ENCODE measurements at regions not wholly inside any gene's neighbourhood (a gene's known extent, or its start where the extent isn't known, plus 50 kb on each side); places are given as distances from the start of the nearest gene placed in this dataset.
"Not testable (repeated sequence)": the region's sequence is repeated elsewhere in the genome, so short reads cannot be mapped to it uniquely, and the experiment has no call there.

DNA sequence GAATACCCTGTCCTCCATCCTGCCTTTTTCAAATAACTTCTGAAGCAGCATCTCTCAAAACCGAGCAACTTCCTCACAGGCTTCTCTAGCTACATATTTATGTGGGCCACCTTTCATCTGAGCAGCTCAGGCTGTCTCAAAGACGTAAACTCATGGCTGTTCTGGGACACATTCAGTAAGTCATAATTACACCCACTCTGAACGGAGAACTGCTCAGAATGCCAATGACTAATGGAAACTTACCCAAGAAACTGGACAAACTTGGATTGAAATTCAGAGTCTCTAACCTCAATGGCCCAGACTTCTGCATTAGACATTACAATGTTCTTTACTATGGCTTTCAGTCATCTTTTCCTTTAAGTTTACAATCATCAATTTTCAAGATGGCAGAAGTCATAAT lies 145.2 kb downstream of the RAD51AP2 start:
- in situ Hi-C loops (cut with MboI; ENCODE audit: low sequenced_read_pairs): no loop called here

DNA sequence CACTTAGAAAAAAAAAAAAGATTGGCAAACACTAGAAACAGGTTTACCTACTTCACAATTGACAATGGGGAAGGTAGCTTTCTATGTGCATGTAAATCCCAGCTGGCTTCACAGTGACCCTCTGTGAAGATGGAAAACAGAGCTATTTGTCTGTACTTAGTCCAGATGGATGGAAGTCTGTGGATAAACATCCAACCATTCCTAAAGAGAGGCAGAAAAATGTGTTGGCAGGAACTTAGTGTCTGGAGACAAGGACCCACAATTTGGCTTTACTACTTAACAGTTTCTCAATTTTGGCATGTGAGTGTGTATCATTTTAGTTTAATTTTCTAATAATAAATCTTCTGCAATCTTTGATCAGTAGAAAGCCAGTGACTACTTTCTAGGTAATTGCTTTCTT lies 154.4 kb downstream of the RAD51AP2 start:
- in situ Hi-C loops (cut with MboI; ENCODE audit: low sequenced_read_pairs): no loop called here

DNA sequence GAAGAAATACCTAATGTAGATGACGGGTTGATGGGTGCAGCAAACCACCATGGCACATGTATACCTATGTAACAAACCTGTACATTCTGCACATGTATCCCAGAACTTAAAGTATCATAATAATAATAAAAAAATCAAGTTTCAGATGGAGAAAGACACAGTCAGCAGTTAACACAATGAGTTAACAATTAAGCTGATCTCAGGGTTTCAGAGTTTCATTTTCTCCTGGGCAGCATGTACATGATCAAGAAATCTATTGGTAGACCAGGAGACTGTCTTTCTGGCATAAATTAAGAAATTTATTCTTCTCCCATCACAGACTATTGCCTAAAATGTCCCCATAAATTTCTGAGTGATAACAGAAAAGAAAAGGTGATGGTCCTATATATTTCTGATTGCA lies 155.3 kb downstream of the RAD51AP2 start:
- in situ Hi-C loops (cut with MboI; ENCODE audit: low sequenced_read_pairs): no loop called here

DNA sequence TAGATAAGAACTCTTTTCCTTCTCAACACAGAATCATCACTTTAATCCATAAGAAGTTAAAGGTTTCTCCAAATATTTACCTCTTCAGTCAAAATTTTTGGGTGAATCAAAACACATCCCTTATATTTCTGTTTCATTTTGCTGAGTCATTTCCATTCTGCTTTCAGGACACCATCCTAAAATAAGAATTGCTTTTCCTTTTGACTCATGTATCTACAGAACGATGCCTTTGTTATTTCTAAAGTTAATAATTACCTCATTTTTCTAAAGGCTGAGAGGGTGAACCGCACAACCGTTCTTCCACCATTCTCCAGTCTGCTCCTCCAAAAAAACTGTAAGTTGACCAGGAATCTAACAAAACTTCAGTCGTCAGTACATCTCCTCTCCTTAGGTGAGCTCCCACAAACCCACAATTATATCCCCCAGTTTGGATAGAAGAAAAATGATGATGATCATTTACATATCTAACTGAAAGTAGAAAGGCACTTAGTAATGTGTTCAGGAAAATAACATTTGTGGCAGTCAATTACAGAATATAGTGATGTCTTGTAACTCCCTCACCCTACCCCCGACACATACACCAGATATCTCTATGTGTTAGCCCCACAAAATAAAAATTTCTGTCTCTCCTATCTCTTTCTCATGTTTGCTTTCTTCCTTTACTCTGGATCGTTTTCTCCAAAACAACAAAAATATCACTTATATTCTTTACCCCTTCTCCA lies 162.5 kb downstream of the RAD51AP2 start:
- in situ Hi-C loops (cut with MboI; ENCODE audit: low sequenced_read_pairs): no loop called here

DNA sequence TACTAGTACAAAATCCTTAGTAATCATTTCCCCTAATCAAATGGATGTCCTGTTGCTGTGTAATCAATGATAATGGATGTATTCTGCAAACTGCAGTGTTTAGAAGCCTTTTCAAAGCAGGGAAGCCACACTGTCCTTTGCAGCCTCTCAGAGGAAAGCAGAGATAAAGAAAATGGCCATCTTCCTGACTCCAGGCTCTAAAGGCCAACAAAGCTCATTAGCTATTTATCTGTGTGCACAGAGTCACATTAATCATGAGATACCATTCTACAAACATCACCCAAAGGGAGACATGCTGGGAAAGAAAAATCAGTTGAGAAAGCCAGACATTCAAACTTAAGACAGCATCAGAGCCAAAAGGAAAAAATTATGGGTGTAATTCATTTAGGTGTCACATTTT lies 165.0 kb downstream of the RAD51AP2 start:
- in situ Hi-C loops (cut with MboI; ENCODE audit: low sequenced_read_pairs): no loop called here

GRCh38 chr2:17342692-17343091 lies 175.5 kb downstream of the RAD51AP2 start:
- in situ Hi-C loops (cut with MboI; ENCODE audit: low sequenced_read_pairs): not testable (repeated sequence)

- in situ Hi-C loops (cut with MboI; ENCODE audit: low sequenced_read_pairs): no loop called here
Observed at GRCh38 chr2:17337507-17337906, 180.7 kb downstream of the RAD51AP2 start.

GRCh38 chr2:17336458-17336857 lies 181.8 kb downstream of the RAD51AP2 start:
- in situ Hi-C loops (cut with MboI; ENCODE audit: low sequenced_read_pairs): no loop called here

DNA sequence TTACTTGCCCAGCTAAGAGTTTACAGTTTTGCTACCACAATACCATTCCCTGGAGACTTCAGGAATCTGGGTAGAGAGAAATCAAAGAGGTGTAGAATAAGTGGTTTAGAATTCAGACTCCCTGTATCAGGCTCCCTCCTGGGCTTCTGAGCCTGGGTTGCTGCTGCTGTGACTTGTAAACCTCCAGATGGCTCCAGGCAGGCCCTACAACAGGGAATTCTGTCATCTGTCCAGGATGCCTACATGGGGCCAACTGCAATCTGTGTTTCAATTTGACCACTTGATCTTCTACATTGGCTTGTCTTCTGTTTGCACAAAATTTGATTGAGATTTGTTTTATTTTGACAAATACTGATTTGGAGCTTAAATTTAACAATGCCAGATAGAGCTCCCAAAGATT lies 183.9 kb downstream of the RAD51AP2 start:
- in situ Hi-C loops (cut with MboI; ENCODE audit: low sequenced_read_pairs): no loop called here

GRCh38 chr2:17331636-17332035 lies 186.6 kb downstream of the RAD51AP2 start:
- in situ Hi-C loops (cut with MboI; ENCODE audit: low sequenced_read_pairs): no loop called here

- in situ Hi-C loops (cut with MboI; ENCODE audit: low sequenced_read_pairs): no loop called here
Observed at GRCh38 chr2:17328161-17328560, 190.1 kb downstream of the RAD51AP2 start.

- in situ Hi-C loops (cut with MboI; ENCODE audit: low sequenced_read_pairs): no loop called here
Observed at GRCh38 chr2:17327649-17328048, 190.6 kb downstream of the RAD51AP2 start.

- in situ Hi-C loops (cut with MboI; ENCODE audit: low sequenced_read_pairs): no loop called here
Observed at GRCh38 chr2:17326717-17327116, 191.5 kb downstream of the RAD51AP2 start.

DNA sequence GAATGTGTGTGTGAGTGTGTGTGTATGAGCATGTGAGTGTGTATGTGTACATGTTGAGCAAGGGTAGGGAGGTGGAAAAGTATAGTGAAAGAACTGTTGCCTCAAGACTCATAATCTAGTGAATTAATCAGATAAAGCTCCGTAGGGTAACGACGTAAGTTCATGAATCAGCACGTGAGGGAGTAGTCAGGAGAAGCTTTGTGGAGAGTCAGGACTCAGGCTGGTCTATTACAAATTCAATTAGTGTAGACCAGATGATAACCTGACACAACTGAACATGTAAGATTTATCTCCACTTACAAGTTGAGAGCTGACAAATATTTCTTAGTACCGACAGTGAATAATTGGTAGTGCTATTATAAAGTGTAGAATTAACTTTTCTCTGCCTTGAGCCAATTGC lies 194.5 kb downstream of the RAD51AP2 start:
- in situ Hi-C loops (cut with MboI; ENCODE audit: low sequenced_read_pairs): no loop called here

- in situ Hi-C loops (cut with MboI; ENCODE audit: low sequenced_read_pairs): no loop called here
Observed at GRCh38 chr2:17322461-17322860, 195.8 kb downstream of the RAD51AP2 start.

DNA sequence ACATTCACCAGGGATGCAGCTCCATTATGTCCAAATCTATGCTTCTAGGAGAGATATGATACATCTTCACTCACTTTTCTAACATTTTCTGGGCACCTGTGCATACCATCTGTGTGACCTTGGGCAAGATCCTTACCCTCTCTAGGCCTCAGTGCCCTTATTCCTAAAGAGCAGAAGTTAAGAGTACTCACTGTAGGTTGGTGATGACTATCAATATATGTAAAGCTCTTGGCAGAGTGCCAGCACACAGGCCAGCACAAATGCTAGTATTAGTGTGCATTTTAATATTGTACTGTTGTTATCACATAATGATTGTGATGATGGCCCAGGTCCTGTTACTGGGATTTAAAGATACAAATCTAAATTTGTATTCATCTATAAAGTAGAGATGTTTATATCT lies 199.2 kb downstream of the RAD51AP2 start:
- in situ Hi-C loops (cut with MboI; ENCODE audit: low sequenced_read_pairs): no loop called here

DNA sequence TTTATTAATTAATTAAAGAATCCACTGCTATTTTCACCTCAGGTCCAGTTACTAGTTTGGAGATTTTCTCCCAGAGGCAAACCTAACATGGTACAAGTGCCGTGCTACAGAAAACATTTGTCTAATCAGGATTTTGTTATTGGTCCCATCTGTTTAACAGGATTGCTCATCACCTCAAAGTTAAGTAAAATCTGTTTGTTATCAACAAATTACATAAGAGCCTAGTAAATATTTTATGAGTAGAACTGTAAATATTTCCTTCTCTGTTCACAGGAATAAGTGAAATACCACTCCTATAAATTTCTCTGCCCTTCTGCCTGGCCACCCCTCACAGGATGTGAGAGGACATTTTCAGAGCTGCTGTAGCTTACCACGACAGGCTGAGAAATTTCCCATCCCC lies 200.2 kb downstream of the RAD51AP2 start:
- in situ Hi-C loops (cut with MboI; ENCODE audit: low sequenced_read_pairs): no loop called here

DNA sequence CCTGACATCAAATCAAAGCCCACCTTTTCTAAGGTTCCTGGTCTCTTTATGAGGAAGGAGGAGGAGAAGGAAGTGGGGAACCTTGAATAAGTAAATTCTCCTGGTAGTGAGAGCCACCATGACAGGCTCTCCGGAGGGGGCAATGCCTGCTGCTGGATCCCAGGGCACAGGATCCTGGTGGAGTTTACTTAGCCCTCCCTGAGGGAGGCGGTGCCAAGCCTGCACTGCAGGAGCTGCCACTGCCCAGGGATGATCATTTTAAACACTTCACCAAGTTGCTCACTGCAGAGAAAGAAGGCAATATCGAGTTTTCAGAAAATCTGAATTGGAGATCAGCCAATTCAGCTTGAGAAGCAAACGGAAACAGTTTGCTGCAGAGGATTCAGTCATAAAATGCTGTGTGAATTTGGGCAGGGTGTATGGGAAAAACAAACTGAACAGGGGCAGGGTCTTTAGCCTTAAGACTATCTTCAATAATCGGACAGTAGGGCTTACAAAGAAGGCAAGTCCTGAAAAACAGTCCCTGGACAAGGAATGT lies 200.7 kb downstream of the RAD51AP2 start:
- in situ Hi-C loops (cut with MboI; ENCODE audit: low sequenced_read_pairs): no loop called here

- in situ Hi-C loops (cut with MboI; ENCODE audit: low sequenced_read_pairs): no loop called here
Observed at GRCh38 chr2:17313261-17313660, 205.0 kb downstream of the RAD51AP2 start.

DNA sequence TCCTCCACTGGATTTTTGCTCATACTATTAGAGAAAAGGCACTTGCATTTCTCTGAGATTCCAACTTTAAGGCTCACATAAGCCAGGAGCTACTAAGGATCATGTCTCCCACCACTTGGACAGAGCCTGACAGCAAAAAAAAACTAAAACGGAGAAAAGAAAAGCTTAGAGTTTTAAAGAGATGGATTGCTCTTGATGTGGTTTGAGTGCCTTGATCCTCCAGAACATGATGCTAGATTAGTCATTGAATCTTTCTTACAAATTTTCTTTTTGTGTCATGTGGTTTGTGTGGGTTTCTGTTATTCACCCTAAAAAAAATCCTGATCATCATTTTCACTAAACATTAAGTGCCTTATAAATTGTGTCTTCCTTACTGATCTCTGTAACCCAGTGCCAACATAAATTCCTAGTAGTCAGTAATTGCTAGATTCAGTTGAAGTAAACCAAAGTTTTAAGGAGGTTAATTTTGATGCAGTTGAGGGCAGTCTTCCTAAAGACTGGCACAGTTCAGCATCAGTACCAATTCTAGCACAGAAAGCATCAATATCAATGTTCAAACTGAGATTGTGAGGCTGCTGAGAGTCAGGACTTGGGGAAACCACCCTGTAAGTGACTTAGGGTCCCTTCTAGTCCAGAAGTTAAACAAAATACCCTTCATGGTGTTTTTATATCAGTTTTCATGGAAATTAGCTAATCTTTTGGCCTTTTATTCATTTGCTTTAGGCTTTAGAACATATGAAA lies 206.3 kb downstream of the RAD51AP2 start:
- in situ Hi-C loops (cut with MboI; ENCODE audit: low sequenced_read_pairs): no loop called here

DNA sequence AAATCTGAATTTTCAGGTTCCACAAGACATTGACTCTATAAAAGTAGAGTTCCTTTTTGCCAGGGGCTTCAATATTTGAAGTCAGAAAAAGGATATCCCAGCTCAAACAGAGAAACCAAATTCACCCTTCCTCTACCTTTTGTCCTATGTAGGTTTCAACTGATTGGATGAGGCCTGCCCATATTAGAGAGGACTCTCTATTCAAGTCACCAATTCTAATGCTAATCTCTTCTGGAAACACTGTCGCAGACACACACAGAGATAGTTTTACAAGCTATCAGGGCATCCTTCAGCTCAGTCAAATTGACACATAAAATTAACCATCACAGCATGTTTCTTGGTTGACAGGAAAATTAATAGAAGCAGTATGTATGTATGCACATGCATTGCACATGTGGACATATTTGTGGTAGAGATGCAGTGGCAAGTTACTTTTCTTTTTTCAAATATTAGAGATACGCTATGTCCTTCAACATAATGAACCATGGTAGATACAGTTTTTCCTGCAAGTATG lies 207.1 kb downstream of the RAD51AP2 start:
- in situ Hi-C loops (cut with MboI; ENCODE audit: low sequenced_read_pairs): no loop called here

- in situ Hi-C loops (cut with MboI; ENCODE audit: low sequenced_read_pairs): no loop called here
Observed at GRCh38 chr2:17309741-17310339, 208.4 kb downstream of the RAD51AP2 start.

All from HL-60/S4 treated with phorbol 12-myristate 13-acetate at 8.2 ng/mL for 4 days and 3 days (cell line).